Natural killer cell (primary cell): ENCODE measurements at regions not wholly inside any gene's neighbourhood (a gene's known extent, or its start where the extent isn't known, plus 50 kb on each side); places are given as distances from the start of the nearest gene placed in this dataset.

Experiments
- ATAC-seq, 3 donors: fragments of 150-1000 bp in 2 of 3; fragments of 200-7000 bp in 1 of 3; cut with Tn5 transposase; 1 replicate in 1 of 3; 2 replicates in 2 of 3; pipeline ENCODE4 v1.10.0; 2021; ENCODE audit warnings: mild to moderate bottlenecking in 2 of 3, moderate library complexity in 2 of 3
- DNase-seq, 2 donors: peaks; one replicate each; pipeline versions ENCODE4 v3.0.0 to v3.0.0-alpha.2; 2013 to 2021; ENCODE audit warnings: mixed read lengths in 1 of 2
- H3K27ac ChIP-seq: one replicate; pipeline ENCODE4 v1.5.1; 2013; ENCODE audit warnings: mild to moderate bottlenecking, low read length
- H3K27me3 ChIP-seq: one replicate; pipeline ENCODE4 v1.6.1; 2013; ENCODE audit warnings: low read length; ENCODE audit not compliant: control insufficient read depth, insufficient read depth
- H3K36me3 ChIP-seq: one replicate; pipeline ENCODE4 v1.6.1; 2013; ENCODE audit warnings: low read length; ENCODE audit not compliant: control insufficient read depth, insufficient read depth
- H3K4me1 ChIP-seq: one replicate; pipeline ENCODE4 v1.6.1; 2013; ENCODE audit warnings: low read length; ENCODE audit not compliant: control insufficient read depth, insufficient read depth
- H3K4me3 ChIP-seq: one replicate; pipeline ENCODE4 v1.5.1; 2013; ENCODE audit warnings: low read length
- H3K9me3 ChIP-seq: one replicate; pipeline ENCODE4 v1.6.1; 2013; ENCODE audit warnings: low read length; ENCODE audit not compliant: control insufficient read depth, insufficient read depth
- H3K27ac Mint-ChIP-seq, 2 donors: one replicate each; pipeline ENCODE4 v1.8.0; 2022; ENCODE audit warnings: mild to moderate bottlenecking in 2 of 2, mixed read lengths in 2 of 2, moderate library complexity in 1 of 2
- H3K27me3 Mint-ChIP-seq, 2 donors: one replicate each; pipeline ENCODE4 v1.8.0; 2022; ENCODE audit warnings: low read depth in 2 of 2, mixed read lengths in 2 of 2
- H3K36me3 Mint-ChIP-seq: one replicate; pipeline ENCODE4 v1.8.0; 2022; ENCODE audit warnings: mixed read lengths
- H3K4me1 Mint-ChIP-seq, 2 donors: one replicate each; pipeline ENCODE4 v1.8.0; 2022; ENCODE audit warnings: mixed read lengths in 2 of 2
- H3K4me3 Mint-ChIP-seq: one replicate; pipeline ENCODE4 v1.8.0; 2022; ENCODE audit warnings: mild to moderate bottlenecking, moderate library complexity, mixed read lengths
- H3K9me3 Mint-ChIP-seq, 2 donors: one replicate each; pipeline ENCODE4 v1.8.0; 2022; ENCODE audit warnings: mixed read lengths in 2 of 2
- WGBS: methylation state at CpG from one replicate; pipeline ENCODE4 v1.1.7; 2013; ENCODE audit warnings: missing lambda C conversion rate; ENCODE audit not compliant: insufficient coverage; 5-methylcytosine and 5-hydroxymethylcytosine counted together
- intact Hi-C: fragments of 100-400 bp; cut with micrococcal nuclease; formaldehyde crosslinking; loops from one replicate; pipeline ENCODE4 v1.14.2; 2022
- TF ChIP-seq, protein P1 (sequence below): fragments of 200-600 bp; IDR thresholded peaks from one replicate; pipeline ENCODE4 v1.8.0; 2022; ENCODE audit warnings: antibody characterized with exemption

DNA sequence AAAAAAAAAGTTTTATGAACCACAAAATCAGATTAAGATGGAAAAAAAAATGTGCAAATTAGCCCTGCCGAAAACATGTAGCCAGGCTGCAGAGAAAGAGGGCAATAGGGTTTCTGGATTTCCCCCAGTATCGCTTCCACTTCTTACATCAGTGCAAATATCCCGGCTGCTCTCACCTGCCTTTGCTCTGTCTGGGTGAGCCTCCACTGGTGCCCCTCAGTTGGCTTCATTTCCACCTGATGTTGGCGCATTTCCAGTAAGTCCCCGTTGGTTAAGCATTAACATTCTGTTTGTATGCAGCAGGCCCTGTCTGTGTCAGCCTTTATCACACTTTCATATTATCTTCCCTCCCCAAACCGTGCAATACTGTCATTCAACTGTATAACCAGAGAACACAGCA lies 215.1 kb downstream of the CBLN4 start:
- Mint-ChIP-seq H3K4me1 (no peaks in the 10 kb centered on the region), H3K4me3 (no peak overlapping the region), H3K27ac (no peak overlapping the region), H3K27me3 (no peaks in the 10 kb centered on the region), H3K36me3 (no peaks in the 10 kb centered on the region), H3K9me3 (peaks cover 14 to 20% of the 10 kb centered on the region in 2 donors)
- intact Hi-C loops, result no loop called here
- no peak overlapping the region for H3K27ac ChIP-seq
- no peak for ATAC-seq
- no peaks in the 10 kb centered on the region for H3K4me1 ChIP-seq
- H3K36me3 ChIP-seq, result no peaks in the 10 kb centered on the region
- H3K27me3 ChIP-seq, result no peaks in the 10 kb centered on the region
- no peaks in the 10 kb centered on the region for H3K9me3 ChIP-seq
- no peak overlapping the region for H3K4me3 ChIP-seq
- 91% methylated on average over 5 of the region's 6 CpGs for WGBS
- TF ChIP-seq, protein P1, sequence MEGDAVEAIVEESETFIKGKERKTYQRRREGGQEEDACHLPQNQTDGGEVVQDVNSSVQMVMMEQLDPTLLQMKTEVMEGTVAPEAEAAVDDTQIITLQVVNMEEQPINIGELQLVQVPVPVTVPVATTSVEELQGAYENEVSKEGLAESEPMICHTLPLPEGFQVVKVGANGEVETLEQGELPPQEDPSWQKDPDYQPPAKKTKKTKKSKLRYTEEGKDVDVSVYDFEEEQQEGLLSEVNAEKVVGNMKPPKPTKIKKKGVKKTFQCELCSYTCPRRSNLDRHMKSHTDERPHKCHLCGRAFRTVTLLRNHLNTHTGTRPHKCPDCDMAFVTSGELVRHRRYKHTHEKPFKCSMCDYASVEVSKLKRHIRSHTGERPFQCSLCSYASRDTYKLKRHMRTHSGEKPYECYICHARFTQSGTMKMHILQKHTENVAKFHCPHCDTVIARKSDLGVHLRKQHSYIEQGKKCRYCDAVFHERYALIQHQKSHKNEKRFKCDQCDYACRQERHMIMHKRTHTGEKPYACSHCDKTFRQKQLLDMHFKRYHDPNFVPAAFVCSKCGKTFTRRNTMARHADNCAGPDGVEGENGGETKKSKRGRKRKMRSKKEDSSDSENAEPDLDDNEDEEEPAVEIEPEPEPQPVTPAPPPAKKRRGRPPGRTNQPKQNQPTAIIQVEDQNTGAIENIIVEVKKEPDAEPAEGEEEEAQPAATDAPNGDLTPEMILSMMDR, result no peak
- DNase-seq, result no peak

DNA sequence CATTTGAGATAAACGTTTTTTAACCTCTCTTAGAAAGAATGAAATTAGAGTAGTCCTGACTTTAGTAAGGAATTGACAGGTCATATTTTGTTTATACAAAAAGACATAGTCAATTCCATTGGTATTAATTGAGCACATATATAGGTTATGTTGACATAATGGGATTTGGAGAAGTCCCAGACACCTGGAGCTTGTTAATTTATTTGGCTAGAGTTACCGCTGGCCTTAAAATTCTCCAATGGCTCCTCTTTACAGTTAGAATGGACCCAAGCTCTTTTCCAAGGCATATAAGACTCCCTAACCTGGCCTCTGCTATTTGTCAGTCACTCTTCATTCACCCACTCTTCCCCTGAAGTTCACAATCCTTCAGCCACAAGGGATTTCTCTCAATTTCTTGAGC lies 221.3 kb downstream of the CBLN4 start:
- Histone ChIP-seq H3K27ac (no peak overlapping the region), H3K4me3 (no peak overlapping the region), H3K9me3 (no peaks in the 10 kb centered on the region), H3K36me3 (no peaks in the 10 kb centered on the region), H3K27me3 (no peaks in the 10 kb centered on the region), H3K4me1 (no peaks in the 10 kb centered on the region)
- DNase-seq (no peak), ATAC-seq (no peak)
- H3K4me1 Mint-ChIP-seq, result no peaks in the 10 kb centered on the region
- H3K27me3 Mint-ChIP-seq, result no peaks in the 10 kb centered on the region
- WGBS, result 81% methylated on average over 1 of the region's 2 CpGs
- peaks cover 8 to 9% of the 10 kb centered on the region in 2 donors for H3K9me3 Mint-ChIP-seq
- intact Hi-C loops, result no loop called here
- no peaks in the 10 kb centered on the region for H3K36me3 Mint-ChIP-seq
- no peak overlapping the region for H3K27ac Mint-ChIP-seq
- no peak overlapping the region for H3K4me3 Mint-ChIP-seq
- TF ChIP-seq, protein P1, result no peak

DNA sequence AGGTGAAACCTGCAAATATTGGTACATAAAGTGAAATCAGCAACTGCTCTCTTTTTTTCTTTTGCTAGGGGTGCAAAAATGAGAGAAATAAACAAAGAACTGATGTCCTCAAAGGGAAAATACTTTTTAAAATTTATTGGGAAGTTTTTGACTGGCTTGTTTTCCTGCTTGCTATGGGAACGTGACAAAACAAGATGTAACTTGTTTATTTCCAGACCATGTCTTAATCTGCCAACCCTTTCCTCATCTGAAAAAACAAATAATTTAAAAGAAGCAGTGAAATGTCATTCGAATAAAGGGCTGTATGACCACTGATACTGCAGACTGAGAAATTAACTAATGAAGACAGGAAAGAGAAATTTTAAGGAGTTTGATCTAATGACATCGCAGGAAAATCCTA lies 221.9 kb downstream of the CBLN4 start:
- Histone ChIP-seq H3K9me3 (no peaks in the 10 kb centered on the region), H3K4me3 (no peak overlapping the region), H3K36me3 (no peaks in the 10 kb centered on the region), H3K27ac (no peak overlapping the region), H3K4me1 (no peaks in the 10 kb centered on the region), H3K27me3 (no peaks in the 10 kb centered on the region)
- no peaks in the 10 kb centered on the region for H3K36me3 Mint-ChIP-seq
- no peaks in the 10 kb centered on the region for H3K4me1 Mint-ChIP-seq
- intact Hi-C loops, result no loop called here
- TF ChIP-seq, protein P1, result no peak
- H3K27me3 Mint-ChIP-seq, result no peaks in the 10 kb centered on the region
- H3K4me3 Mint-ChIP-seq, result no peak overlapping the region
- WGBS, result 80% methylated on average over 1 of the region's 3 CpGs
- H3K9me3 Mint-ChIP-seq, result peaks cover 9 to 10% of the 10 kb centered on the region in 2 donors
- ATAC-seq (no peak), DNase-seq (no peak)
- H3K27ac Mint-ChIP-seq, result no peak overlapping the region

DNA sequence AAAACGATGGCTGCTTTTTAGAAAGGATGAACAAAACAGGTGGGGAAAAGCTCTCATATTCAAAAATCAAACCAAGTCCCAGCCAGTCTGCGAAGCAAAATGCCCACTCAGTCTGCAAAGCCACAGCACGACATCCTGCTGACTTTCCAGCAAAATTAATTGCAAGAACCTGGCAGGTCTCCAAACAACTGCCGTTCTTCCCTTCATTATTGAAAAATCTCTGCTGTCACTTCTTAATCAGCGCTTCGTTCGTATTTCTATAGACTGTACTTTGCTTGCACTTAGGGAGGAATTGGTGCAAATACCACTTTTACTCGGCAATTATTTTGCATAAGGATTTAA lies 222.4 kb downstream of the CBLN4 start:
- H3K27me3 ChIP-seq, result no peaks in the 10 kb centered on the region
- Mint-ChIP-seq H3K9me3 (peaks cover 7 to 9% of the 10 kb centered on the region in 2 donors), H3K27me3 (no peaks in the 10 kb centered on the region), H3K4me3 (no peak overlapping the region), H3K36me3 (no peaks in the 10 kb centered on the region), H3K4me1 (no peaks in the 10 kb centered on the region), H3K27ac (no peak overlapping the region)
- intact Hi-C loops, result no loop called here
- ATAC-seq (no peak), DNase-seq (no peak)
- H3K27ac ChIP-seq, result no peak overlapping the region
- H3K4me3 ChIP-seq, result no peak overlapping the region
- TF ChIP-seq, protein P1, result no peak
- no peaks in the 10 kb centered on the region for H3K36me3 ChIP-seq
- no peaks in the 10 kb centered on the region for H3K4me1 ChIP-seq
- WGBS, result 70% methylated on average over 7 of the region's 8 CpGs
- no peaks in the 10 kb centered on the region for H3K9me3 ChIP-seq
